A673 (cell line): ENCODE measurements at regions not wholly inside any gene's neighbourhood (a gene's known extent, or its start where the extent isn't known, plus 50 kb on each side); places are given as distances from the start of the nearest gene placed in this dataset.

Source experiments
- EZH2 ChIP-seq: fragments of 200-600 bp; sonication (generic); IDR thresholded peaks from 2 replicates; pipeline ENCODE4 v1.6.1; 2017; ENCODE audit warnings: borderline replicate concordance, low read depth, mild to moderate bottlenecking, mixed read lengths, antibody characterized with exemption, low read length; ENCODE audit not compliant: poor library complexity, severe bottlenecking
- TF ChIP-seq, protein P1 (sequence below): fragments of 300-800, 200-600 bp; sonication (generic); conservative IDR thresholded peaks from 2 replicates; pipeline ENCODE4 v1.5.1; 2017; ENCODE audit warnings: low read depth, mild to moderate bottlenecking, antibody characterized with exemption, low read length, moderate library complexity, mixed read lengths

DNA sequence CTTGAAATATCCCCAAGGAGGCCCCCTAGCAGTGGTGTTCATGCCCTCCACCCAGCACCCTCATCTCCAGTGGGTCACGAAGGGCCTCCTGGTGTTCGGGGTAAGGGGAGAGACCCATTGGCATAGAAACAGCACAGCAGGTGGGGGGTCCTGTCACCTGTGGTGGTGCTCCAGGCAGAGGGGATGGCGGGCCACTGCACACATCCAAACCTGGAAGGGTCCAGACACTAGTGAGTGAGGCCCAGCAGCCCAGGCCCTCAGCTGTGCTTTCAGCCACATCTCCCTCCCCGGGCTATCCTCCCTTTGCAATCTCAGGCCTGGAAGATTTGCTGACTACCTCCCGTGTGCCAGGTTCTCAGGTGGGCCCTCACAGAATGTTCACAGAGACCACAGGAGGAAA is 59.4 kb upstream of the LYVE1 start:
- TF ChIP-seq, protein P1, sequence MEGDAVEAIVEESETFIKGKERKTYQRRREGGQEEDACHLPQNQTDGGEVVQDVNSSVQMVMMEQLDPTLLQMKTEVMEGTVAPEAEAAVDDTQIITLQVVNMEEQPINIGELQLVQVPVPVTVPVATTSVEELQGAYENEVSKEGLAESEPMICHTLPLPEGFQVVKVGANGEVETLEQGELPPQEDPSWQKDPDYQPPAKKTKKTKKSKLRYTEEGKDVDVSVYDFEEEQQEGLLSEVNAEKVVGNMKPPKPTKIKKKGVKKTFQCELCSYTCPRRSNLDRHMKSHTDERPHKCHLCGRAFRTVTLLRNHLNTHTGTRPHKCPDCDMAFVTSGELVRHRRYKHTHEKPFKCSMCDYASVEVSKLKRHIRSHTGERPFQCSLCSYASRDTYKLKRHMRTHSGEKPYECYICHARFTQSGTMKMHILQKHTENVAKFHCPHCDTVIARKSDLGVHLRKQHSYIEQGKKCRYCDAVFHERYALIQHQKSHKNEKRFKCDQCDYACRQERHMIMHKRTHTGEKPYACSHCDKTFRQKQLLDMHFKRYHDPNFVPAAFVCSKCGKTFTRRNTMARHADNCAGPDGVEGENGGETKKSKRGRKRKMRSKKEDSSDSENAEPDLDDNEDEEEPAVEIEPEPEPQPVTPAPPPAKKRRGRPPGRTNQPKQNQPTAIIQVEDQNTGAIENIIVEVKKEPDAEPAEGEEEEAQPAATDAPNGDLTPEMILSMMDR: no peak
- TF ChIP-seq EZH2: no peak
